Adrenal gland (tissue), 9 donors: ENCODE measurements at regions not wholly inside any gene's neighbourhood (a gene's known extent, or its start where the extent isn't known, plus 50 kb on each side); places are given as distances from the start of the nearest gene placed in this dataset.

Experiments used
- DNase-seq, 7 donors: peaks; one replicate each; pipeline ENCODE4 v3.0.0-alpha.2; 2019 to 2020
- H3K27ac ChIP-seq, 5 donors: fragments of 200-600 bp; sonication (generic) in 4 of 5; 1 replicate in 3 of 5; 2 replicates in 2 of 5; pipeline versions ENCODE4 v1.5.1 to v1.8.0; 2016 to 2020; ENCODE audit warnings: mild to moderate bottlenecking in 1 of 5
- H3K27me3 ChIP-seq: fragments of 200-600 bp; 2 replicates; pipeline ENCODE4 v1.8.0; 2021
- H3K36me3 ChIP-seq, 2 donors: fragments of 200-600 bp; replicated peaks in 1 of 2; 1 replicate in 1 of 2; 2 replicates in 1 of 2; pipeline versions ENCODE4 v1.5.1 to v1.8.0; 2018 to 2022
- H3K4me1 ChIP-seq, 2 donors: fragments of 200-600 bp; replicated peaks in 1 of 2; 1 replicate in 1 of 2; 2 replicates in 1 of 2; pipeline versions ENCODE4 v1.5.1 to v1.8.0; 2018 to 2021
- H3K4me3 ChIP-seq, 4 donors: fragments of 200-600 bp; sonication (generic) in 3 of 4; one replicate each; pipeline ENCODE4 v1.5.1; 2016 to 2018
- H3K9me3 ChIP-seq, 3 donors: fragments of 200-600 bp; sonication (generic) in 1 of 3; replicated peaks in 1 of 3; 1 replicate in 2 of 3; 2 replicates in 1 of 3; pipeline versions ENCODE4 v1.5.1 to v1.8.0; 2016 to 2021
- CTCF ChIP-seq, 6 experiments: fragments of 450-650 bp in 4 of 6; fragments of 200-600 bp in 2 of 6; sonication (generic) in 1 of 6; IDR thresholded peaks; 1 replicate in 5 of 6; 2 replicates in 1 of 6; pipeline versions ENCODE4 v1.5.1 to v1.8.0; 2016 to 2021; ENCODE audit warnings: antibody characterized with exemption in 6 of 6, mild to moderate bottlenecking in 2 of 6, moderate library complexity in 1 of 6
- POLR2A ChIP-seq, 2 donors: fragments of 450-650 bp; IDR thresholded peaks; one replicate each; pipeline ENCODE4 v1.6.1; 2017; ENCODE audit warnings: antibody characterized with exemption in 2 of 2, mild to moderate bottlenecking in 2 of 2, moderate library complexity in 1 of 2
- WGBS, 4 donors: extraction: QIAGEN DNeasy Blood & Tissue Kit in 2 of 4; methylation state at CpG; one replicate each; pipeline versions ENCODE4 v1.1.5 to v1.1.7; 2013 to 2017; 5-methylcytosine and 5-hydroxymethylcytosine counted together
- intact Hi-C, 2 donors: fragments of 100-400 bp; cut with DNase I; formaldehyde crosslinking; loops; one replicate each; pipeline versions ENCODE4 v1.14.1 to v1.15.0; 2022 to 2023
- donor health status: healthy with polysubstance abuse.
- donor health status: Bipolar disorder and iron deficiency.
- donor health status: DM: yes; HTN: yes; CAD: no.
- donor health status: DM: no; HTN: no; CAD: no.
- donor health status: DM: no; HTN: no; CAD: no.

DNA sequence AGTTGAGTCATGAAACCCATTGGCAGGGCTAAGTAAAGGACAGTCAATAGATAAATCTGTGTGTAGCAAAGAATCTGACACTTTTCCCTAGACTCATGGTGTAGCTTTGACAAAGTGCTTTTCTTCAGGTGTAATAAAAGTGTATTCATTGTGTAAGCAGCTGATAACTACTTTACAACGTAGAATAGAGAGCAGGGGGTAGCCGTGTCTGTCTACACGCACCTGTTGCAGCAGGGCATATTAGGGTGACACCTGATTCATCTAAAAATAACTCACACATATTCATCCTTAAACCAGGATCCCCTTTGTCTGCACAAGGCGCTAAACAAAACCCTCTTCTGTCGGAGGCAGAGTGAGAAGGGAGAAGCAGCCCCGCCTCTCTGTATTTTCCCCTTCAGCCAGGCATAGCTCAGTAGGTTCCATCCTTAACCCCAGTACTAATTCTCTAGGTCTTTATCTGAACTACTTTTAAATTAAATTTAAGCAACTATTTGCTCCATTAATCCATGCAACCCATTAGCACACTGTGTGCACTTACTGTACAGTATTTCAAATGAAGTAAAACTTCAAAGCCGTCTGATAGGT is 306.7 kb upstream of the SASH1 start:
- DNase-seq, result no peak
- TF ChIP-seq CTCF (IDR thresholded peaks at IDR 0.05), result no peak
- TF ChIP-seq POLR2A (IDR thresholded peaks at IDR 0.05), result no peak
- WGBS, 4 donors, result 80 to 85% (median 84%) methylated on average over 7 of the region's 7 CpGs
- Histone ChIP-seq H3K27ac (no peak overlapping the region), H3K36me3 (no peaks in the 10 kb centered on the region), H3K4me1 (no peaks in the 10 kb centered on the region), H3K4me3 (no peak overlapping the region), H3K9me3 (no peaks in the 10 kb centered on the region), H3K27me3 (no peaks in the 10 kb centered on the region)
- intact Hi-C loops, result no loop called here

DNA sequence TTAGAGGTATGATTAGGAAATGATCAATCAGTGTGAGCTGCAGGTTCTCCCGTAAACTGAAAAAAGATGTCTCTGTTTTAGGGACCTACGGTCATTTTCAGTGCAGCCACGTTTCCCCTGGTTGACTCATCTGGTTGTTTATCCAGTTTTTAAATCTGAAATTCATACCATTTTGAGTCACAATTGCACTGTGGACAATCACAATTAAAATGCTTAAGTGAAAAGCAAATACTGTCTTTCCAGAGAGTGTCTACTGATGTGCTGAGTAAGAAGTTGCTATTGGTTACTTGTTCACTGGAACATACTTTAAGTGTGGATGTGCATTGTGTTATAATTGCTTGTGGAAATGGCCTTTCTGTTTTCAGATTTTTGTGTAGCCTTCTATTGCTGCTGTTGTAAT is 305.1 kb upstream of the SASH1 start:
- Histone ChIP-seq H3K36me3 (no peaks in the 10 kb centered on the region), H3K27me3 (no peaks in the 10 kb centered on the region), H3K9me3 (no peaks in the 10 kb centered on the region), H3K4me3 (no peak overlapping the region), H3K4me1 (no peaks in the 10 kb centered on the region), H3K27ac (no peak overlapping the region)
- no peak for DNase-seq
- no peak for TF ChIP-seq CTCF (IDR thresholded peaks at IDR 0.05)
- no peak for TF ChIP-seq POLR2A (IDR thresholded peaks at IDR 0.05)
- WGBS, 4 donors, result 76 to 81% (median 78%) methylated on average over 3 of the region's 3 CpGs
- intact Hi-C loops, result no loop called here

DNA sequence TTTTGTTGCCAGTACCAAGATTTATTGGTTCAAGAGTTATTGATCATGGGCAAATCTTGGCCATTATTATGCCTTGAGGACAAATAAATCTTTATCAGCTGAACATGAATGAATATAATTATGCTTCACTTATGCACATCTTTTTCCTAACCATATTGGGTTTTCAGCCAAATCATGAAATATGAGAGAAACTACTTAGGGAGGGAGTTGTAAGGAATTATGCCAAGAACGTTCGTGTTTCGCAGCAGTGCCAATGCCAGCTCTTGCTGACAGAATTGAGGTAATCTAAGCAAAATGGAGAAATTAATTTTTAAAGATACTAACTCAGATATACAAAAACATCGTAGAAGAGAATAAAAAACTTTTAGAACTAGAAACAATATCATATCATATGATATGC is 301.1 kb upstream of the SASH1 start:
- Histone ChIP-seq H3K4me3 (no peak overlapping the region), H3K27ac (no peak overlapping the region), H3K27me3 (no peaks in the 10 kb centered on the region), H3K36me3 (no peaks in the 10 kb centered on the region), H3K4me1 (no peaks in the 10 kb centered on the region), H3K9me3 (no peaks in the 10 kb centered on the region)
- 67 to 90% (median 76%) methylated on average over 4 of the region's 4 CpGs for WGBS, 4 donors
- intact Hi-C loops, result no loop called here
- no peak for TF ChIP-seq POLR2A (IDR thresholded peaks at IDR 0.05)
- no peak for TF ChIP-seq CTCF (IDR thresholded peaks at IDR 0.05)
- DNase-seq, result no peak

GRCh38 chr6:148042536-148042935 is 300.1 kb upstream of the SASH1 start:
- 23 to 31% (median 27%) methylated on average over 1 of the region's 1 CpG for WGBS, 4 donors
- no peak for TF ChIP-seq CTCF (IDR thresholded peaks at IDR 0.05)
- no peak for TF ChIP-seq POLR2A (IDR thresholded peaks at IDR 0.05)
- H3K27me3 ChIP-seq, result no peaks in the 10 kb centered on the region
- H3K36me3 ChIP-seq, result no peaks in the 10 kb centered on the region
- intact Hi-C loops, result no loop called here
- no peaks in the 10 kb centered on the region for H3K4me1 ChIP-seq
- H3K27ac ChIP-seq, result no peak overlapping the region
- H3K9me3 ChIP-seq, result no peaks in the 10 kb centered on the region
- H3K4me3 ChIP-seq, result no peak overlapping the region
- DNase-seq, result no peak
